Right lung (tissue), 2 donors: ENCODE measurements at regions not wholly inside any gene's neighbourhood (a gene's known extent, or its start where the extent isn't known, plus 50 kb on each side); places are given as distances from the start of the nearest gene placed in this dataset.
"Not testable (repeated sequence)": the region's sequence is repeated elsewhere in the genome, so short reads cannot be mapped to it uniquely, and the experiment has no call there.

ENCODE experiments used
- DNase-seq, 2 donors: peaks; one replicate each; pipeline ENCODE4 v3.0.0-alpha.2; 2013

GRCh38 chrX:34404386-34405070 lies 252.6 kb downstream of the TMEM47 start:
- DNase-seq = peak; percentile 23 to 37

GRCh38 chrX:34401411-34401810 lies 255.7 kb downstream of the TMEM47 start:
- no peak for DNase-seq

- no peak for DNase-seq
Measured at GRCh38 chrX:34382416-34382815, 250.3 kb upstream of the FAM47A start.

- DNase-seq = no peak
Measured at GRCh38 chrX:34381241-34381640, 249.1 kb upstream of the FAM47A start.

- DNase-seq = no peak
Measured at GRCh38 chrX:34379891-34380290, 247.8 kb upstream of the FAM47A start.

- DNase-seq = no peak
Measured at GRCh38 chrX:34377645-34378044, 245.5 kb upstream of the FAM47A start.

GRCh38 chrX:34371754-34372153 lies 239.6 kb upstream of the FAM47A start:
- DNase-seq = no peak

GRCh38 chrX:34365471-34365870 lies 233.4 kb upstream of the FAM47A start:
- DNase-seq = peak in 1 of 2 donors; percentile 16

GRCh38 chrX:34350561-34351335 lies 218.6 kb upstream of the FAM47A start:
- DNase-seq = peak; percentile 63 to 72

GRCh38 chrX:34343001-34343400 lies 210.9 kb upstream of the FAM47A start:
- no peak for DNase-seq

- no peak for DNase-seq
Measured at GRCh38 chrX:34341814-34342213, 209.7 kb upstream of the FAM47A start.

GRCh38 chrX:34341258-34341657 lies 209.1 kb upstream of the FAM47A start:
- DNase-seq = no peak

- no peak for DNase-seq
Measured at GRCh38 chrX:34338046-34338445, 205.9 kb upstream of the FAM47A start.

GRCh38 chrX:34335376-34335775 lies 203.3 kb upstream of the FAM47A start:
- DNase-seq = not testable (repeated sequence)

- no peak for DNase-seq
Measured at GRCh38 chrX:34332334-34332733, 200.2 kb upstream of the FAM47A start.

- DNase-seq = no peak
Measured at GRCh38 chrX:34325460-34325859, 193.3 kb upstream of the FAM47A start.

GRCh38 chrX:34320424-34320823 lies 188.3 kb upstream of the FAM47A start:
- DNase-seq = not testable (repeated sequence)

GRCh38 chrX:34300871-34301270 lies 168.8 kb upstream of the FAM47A start:
- peak; percentile 18 for DNase-seq

- DNase-seq = no peak
Measured at GRCh38 chrX:34299451-34299967, 167.4 kb upstream of the FAM47A start.

GRCh38 chrX:34294665-34295064 lies 162.6 kb upstream of the FAM47A start:
- no peak for DNase-seq

- no peak for DNase-seq
Measured at GRCh38 chrX:34288782-34289181, 156.7 kb upstream of the FAM47A start.

GRCh38 chrX:34279866-34280560 lies 147.9 kb upstream of the FAM47A start:
- no peak for DNase-seq

- DNase-seq = no peak
Measured at GRCh38 chrX:34275699-34276098, 143.6 kb upstream of the FAM47A start.
